HepG2 (cell line): ENCODE measurements at regions not wholly inside any gene's neighbourhood (a gene's known extent, or its start where the extent isn't known, plus 50 kb on each side); places are given as distances from the start of the nearest gene placed in this dataset.

Experiments used
- ATAC-seq: fragments of 200-7000 bp; cut with Tn5 transposase; 3 replicates; pipeline ENCODE4 v1.9.1; 2020; ENCODE audit warnings: mild to moderate bottlenecking, moderate library complexity
- BruUV-seq: library from RNA; stranded (reverse); fragments of 400-500 nt; replicated peaks from 2 replicates; lab custom pipeline; 2021; lab: Mats Ljungman, UMichigan
- CTCF ChIA-PET: fragments of 300-600 bp; formaldehyde crosslinking; extraction: SDS; loops from one replicate; lab custom pipeline; 2021; ENCODE audit warnings: low total read pairs, inconsistent platforms, low intra/inter-chr PET ratio; lab: Yijun Ruan, JAX
- POLR2A ChIA-PET: fragments of 350-600 bp; sonication (Branson Sonifier 250); formaldehyde crosslinking; loops from one replicate; lab custom pipeline; 2020; ENCODE audit warnings: antibody characterized with exemption, inconsistent platforms; lab: Yijun Ruan, JAX
- DNase-seq: peaks from one replicate; pipeline ENCODE4 v3.0.0-alpha.2; 2015; ENCODE audit warnings: low spot score
- FAIRE-seq: peaks from 3 replicates; lab custom pipeline; 2011; peaks lifted over from hg19 to GRCh38; lab: Jason Lieb, UNC
- H2AFZ ChIP-seq: one replicate; pipeline ENCODE4 v1.6.1; 2011; ENCODE audit warnings: low read length, inconsistent platforms
- H3K27ac ChIP-seq: fragments of 300-600 bp; 3 replicates; pipeline ENCODE4 v1.8.0; 2011; ENCODE audit warnings: mixed run types, mild to moderate bottlenecking, mixed read lengths, low read length, inconsistent platforms; ENCODE audit not compliant: insufficient read depth; ENCODE audit errors: extremely low read length
- H3K27me3 ChIP-seq, 2 experiments: fragments of 200-600 bp in 1 of 2; 2 replicates in 1 of 2; 3 replicates in 1 of 2; pipeline versions ENCODE4 v1.6.0 to v1.8.0; 2011; ENCODE audit warnings: low read length in 2 of 2, mild to moderate bottlenecking in 2 of 2, moderate library complexity in 2 of 2, inconsistent platforms in 1 of 2; ENCODE audit not compliant: insufficient read depth in 2 of 2, control insufficient read depth in 1 of 2
- H3K36me3 ChIP-seq, 2 experiments: fragments of 200-600 bp in 1 of 2; replicated peaks in 1 of 2; 2 replicates in 1 of 2; 3 replicates in 1 of 2; pipeline versions ENCODE4 v1.5.1 to v1.8.0; 2011; ENCODE audit warnings: low read length in 2 of 2, inconsistent platforms in 1 of 2; ENCODE audit not compliant: insufficient read depth in 2 of 2, control insufficient read depth in 1 of 2
- H3K4me1 ChIP-seq: 2 replicates; pipeline ENCODE4 v1.5.1; 2012; ENCODE audit warnings: low read length, inconsistent platforms; ENCODE audit not compliant: insufficient read depth
- H3K4me2 ChIP-seq: 2 replicates; pipeline ENCODE4 v1.6.0; 2011; ENCODE audit warnings: low read depth, low read length, inconsistent platforms
- H3K4me3 ChIP-seq, 3 experiments: fragments of 200-600 bp in 1 of 3; sonication (generic), shearing (Covaris generic) in 1 of 3; replicated peaks in 1 of 3; 2 replicates each; pipeline ENCODE4 v1.5.1; 2011 to 2016; ENCODE audit warnings: low read length in 3 of 3, inconsistent platforms in 2 of 3, low read depth in 2 of 3, mild to moderate bottlenecking in 2 of 3, control low read depth in 1 of 3, mixed read lengths in 1 of 3; ENCODE audit not compliant: insufficient read depth in 1 of 3
- H3K79me2 ChIP-seq: one replicate; pipeline ENCODE4 v1.6.1; 2011; ENCODE audit warnings: low read length, inconsistent platforms; ENCODE audit not compliant: insufficient read depth
- H3K9ac ChIP-seq: 2 replicates; pipeline ENCODE4 v1.6.0; 2011; ENCODE audit warnings: mild to moderate bottlenecking, low read depth, low read length, inconsistent platforms; ENCODE audit not compliant: insufficient read depth
- H3K9me3 ChIP-seq: 2 replicates; pipeline ENCODE4 v1.5.1; 2012; ENCODE audit warnings: mild to moderate bottlenecking, low read length
- H4K20me1 ChIP-seq: 2 replicates; pipeline ENCODE4 v1.6.0; 2011; ENCODE audit warnings: inconsistent platforms, mild to moderate bottlenecking, low read length, moderate library complexity; ENCODE audit not compliant: insufficient read depth
- EZH2 ChIP-seq: conservative IDR thresholded peaks from 2 replicates; pipeline ENCODE4 v1.6.1; 2012; ENCODE audit warnings: mild to moderate bottlenecking, low read depth, low read length, moderate library complexity
- MLLT10 ChIP-seq: sonication (generic); formaldehyde crosslinking; IDR thresholded peaks from 2 replicates; pipeline ENCODE4 v1.4.0; 2020; ENCODE audit warnings: missing genetic modification reagents
- ZBTB8A ChIP-seq: sonication (generic); formaldehyde crosslinking; IDR thresholded peaks from 2 replicates; pipeline ENCODE4 v1.4.0; 2020; ENCODE audit warnings: mild to moderate bottlenecking, low read depth, missing genetic modification reagents, borderline replicate concordance
- ZNF558 ChIP-seq: sonication (generic); formaldehyde crosslinking; IDR thresholded peaks from 2 replicates; pipeline ENCODE4 v1.9.0; 2022; ENCODE audit warnings: mild to moderate bottlenecking, missing genetic modification reagents, borderline replicate concordance
- ZNF619 ChIP-seq: sonication (generic); formaldehyde crosslinking; IDR thresholded peaks from 2 replicates; pipeline ENCODE4 v1.4.0; 2020; ENCODE audit warnings: mild to moderate bottlenecking, missing genetic modification reagents
- ZNF766 ChIP-seq: sonication (generic); formaldehyde crosslinking; IDR thresholded peaks from 2 replicates; pipeline ENCODE4 v1.5.0; 2020; ENCODE audit warnings: missing genetic modification reagents, borderline replicate concordance
- WGBS: methylation state at CpG from one replicate; pipeline ENCODE4 v1.1.6; 2017; ENCODE audit warnings: low lambda C conversion rate; 5-methylcytosine and 5-hydroxymethylcytosine counted together
- in situ Hi-C: cut with HindIII; loops from 2 replicates; pipeline ENCODE4 v1.10.0; 2017; ENCODE audit warnings: low pct_unique_long_range_greater_than_20kb; ENCODE audit not compliant: extremely low pct_ligation_motif_present
- intact Hi-C: fragments of 100-400 bp; cut with micrococcal nuclease; formaldehyde crosslinking; loops from one replicate; pipeline ENCODE4 v1.10.0; 2022; ENCODE audit not compliant: unreplicated experiment
- TF ChIP-seq, protein P1 (sequence below): sonication (generic); formaldehyde crosslinking; IDR thresholded peaks from 2 replicates; pipeline ENCODE4 v1.5.1; 2020; ENCODE audit warnings: missing genetic modification reagents, mild to moderate bottlenecking, borderline replicate concordance

DNA sequence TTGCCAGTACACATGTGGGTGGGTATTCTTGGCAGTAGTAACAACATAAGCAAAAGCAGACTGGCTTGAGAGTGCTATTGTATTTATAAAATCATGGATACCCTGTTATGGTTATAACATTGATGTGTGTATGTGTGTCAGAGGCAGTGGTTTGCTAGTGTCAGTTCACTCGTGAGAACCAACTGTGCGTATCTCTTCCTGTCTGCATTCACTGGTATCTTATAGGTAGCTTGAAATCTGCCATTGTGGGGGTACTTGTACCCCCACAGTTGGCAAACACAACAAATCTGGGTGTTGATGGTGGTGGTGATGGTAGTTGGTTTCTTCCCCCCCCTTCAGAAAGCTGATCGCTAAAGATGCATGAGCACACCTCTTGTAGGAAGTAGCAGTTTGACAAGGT is 355.8 kb upstream of the SATB1 start:
- no peaks in the 10 kb centered on the region for H3K9me3 ChIP-seq
- H3K27ac ChIP-seq, result no peak overlapping the region
- no peaks in the 10 kb centered on the region for H3K36me3 ChIP-seq
- H3K4me3 ChIP-seq, result no peak overlapping the region
- no peaks in the 10 kb centered on the region for H3K4me1 ChIP-seq
- in situ Hi-C loops, result no loop called here
- 20% methylated on average over 3 of the region's 3 CpGs for WGBS
- intact Hi-C loops, result no loop called here
- DNase-seq (no peak), ATAC-seq (no peak), FAIRE-seq (no peak)
- H3K27me3 ChIP-seq, result no peaks in the 10 kb centered on the region
- no peak for TF ChIP-seq ZNF619
- no peaks in the 10 kb centered on the region for H3K79me2 ChIP-seq
- ChIA-PET POLR2A (no interaction called here), CTCF (no interaction called here)
- H3K4me2 ChIP-seq, result no peak overlapping the region
- no peak overlapping the region for H2AFZ ChIP-seq
- no peaks in the 10 kb centered on the region for H4K20me1 ChIP-seq
- no peak overlapping the region for H3K9ac ChIP-seq
- no TSS peak for BruUV-seq

DNA sequence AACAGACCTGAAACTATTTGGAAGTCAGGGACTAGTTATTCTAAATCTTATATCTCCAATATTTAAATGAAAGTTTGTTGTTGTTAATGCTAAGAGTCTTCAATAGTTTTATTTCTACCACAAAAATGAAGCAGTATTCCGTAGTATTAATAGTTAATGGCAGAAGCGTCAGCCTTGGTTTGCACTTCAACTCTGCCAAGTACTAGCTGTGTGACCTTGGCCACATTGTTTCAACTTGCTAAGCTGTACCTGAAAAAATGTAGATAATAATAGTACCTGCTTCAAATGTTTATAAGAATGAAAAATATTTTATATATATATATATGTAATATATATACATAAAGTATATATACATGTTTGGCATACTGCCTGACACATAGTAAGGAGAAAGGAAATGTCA is 354.6 kb upstream of the SATB1 start:
- Histone ChIP-seq H3K79me2 (no peaks in the 10 kb centered on the region), H3K27ac (no peak overlapping the region), H3K4me2 (no peak overlapping the region), H3K36me3 (no peaks in the 10 kb centered on the region), H3K4me3 (no peak overlapping the region), H3K27me3 (no peaks in the 10 kb centered on the region), H3K9ac (no peak overlapping the region), H2AFZ (no peak overlapping the region), H4K20me1 (no peaks in the 10 kb centered on the region), H3K4me1 (no peaks in the 10 kb centered on the region), H3K9me3 (no peaks in the 10 kb centered on the region)
- ATAC-seq (no peak), DNase-seq (no peak), FAIRE-seq (no peak)
- no TSS peak for BruUV-seq
- in situ Hi-C loops, result no loop called here
- TF ChIP-seq MLLT10 (CRISPR knock-in tag) (no peak), EZH2 (no peak), ZNF766 (CRISPR knock-in tag) (no peak), ZBTB8A (CRISPR knock-in tag) (no peak), ZNF558 (no peak)
- TF ChIP-seq, protein P1, sequence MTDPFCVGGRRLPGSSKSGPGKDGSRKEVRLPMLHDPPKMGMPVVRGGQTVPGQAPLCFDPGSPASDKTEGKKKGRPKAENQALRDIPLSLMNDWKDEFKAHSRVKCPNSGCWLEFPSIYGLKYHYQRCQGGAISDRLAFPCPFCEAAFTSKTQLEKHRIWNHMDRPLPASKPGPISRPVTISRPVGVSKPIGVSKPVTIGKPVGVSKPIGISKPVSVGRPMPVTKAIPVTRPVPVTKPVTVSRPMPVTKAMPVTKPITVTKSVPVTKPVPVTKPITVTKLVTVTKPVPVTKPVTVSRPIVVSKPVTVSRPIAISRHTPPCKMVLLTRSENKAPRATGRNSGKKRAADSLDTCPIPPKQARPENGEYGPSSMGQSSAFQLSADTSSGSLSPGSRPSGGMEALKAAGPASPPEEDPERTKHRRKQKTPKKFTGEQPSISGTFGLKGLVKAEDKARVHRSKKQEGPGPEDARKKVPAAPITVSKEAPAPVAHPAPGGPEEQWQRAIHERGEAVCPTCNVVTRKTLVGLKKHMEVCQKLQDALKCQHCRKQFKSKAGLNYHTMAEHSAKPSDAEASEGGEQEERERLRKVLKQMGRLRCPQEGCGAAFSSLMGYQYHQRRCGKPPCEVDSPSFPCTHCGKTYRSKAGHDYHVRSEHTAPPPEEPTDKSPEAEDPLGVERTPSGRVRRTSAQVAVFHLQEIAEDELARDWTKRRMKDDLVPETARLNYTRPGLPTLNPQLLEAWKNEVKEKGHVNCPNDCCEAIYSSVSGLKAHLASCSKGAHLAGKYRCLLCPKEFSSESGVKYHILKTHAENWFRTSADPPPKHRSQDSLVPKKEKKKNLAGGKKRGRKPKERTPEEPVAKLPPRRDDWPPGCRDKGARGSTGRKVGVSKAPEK (CRISPR knock-in tag), result no peak
- intact Hi-C loops, result no loop called here
- CTCF ChIA-PET, result no interaction called here
- 2% methylated on average over 2 of the region's 2 CpGs for WGBS
- POLR2A ChIA-PET, result no interaction called here
